DMS153 treated with DMSO at 0.1 percent for 48 hours (cell line): ENCODE measurements at regions not wholly inside any gene's neighbourhood (a gene's known extent, or its start where the extent isn't known, plus 50 kb on each side); places are given as distances from the start of the nearest gene placed in this dataset.
"Not testable (repeated sequence)": the region's sequence is repeated elsewhere in the genome, so short reads cannot be mapped to it uniquely, and the experiment has no call there.

Experiments
- DNase-seq: peaks from one replicate; lab custom pipeline; 2025; ENCODE audit not compliant: unreplicated experiment; lab: John Stamatoyannopoulos, UW

DNA sequence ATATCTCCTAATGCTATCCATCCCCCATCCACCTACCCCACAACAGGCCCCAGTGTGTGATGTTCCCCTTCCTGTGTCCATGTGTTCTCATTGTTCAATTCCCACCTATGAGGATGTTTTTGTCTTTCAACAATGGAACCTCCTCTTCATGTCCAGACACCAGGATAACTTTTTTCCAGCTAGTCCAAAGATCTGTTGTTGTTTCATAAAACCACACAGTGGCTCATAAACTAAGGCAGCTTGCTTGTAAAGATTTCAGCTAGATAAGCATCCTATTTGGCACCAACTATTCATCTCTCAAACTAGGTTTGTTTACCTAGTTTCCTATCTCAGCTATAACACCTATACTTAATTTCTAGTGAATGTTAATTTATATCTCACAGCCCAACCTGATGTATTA, 937.7 kb downstream of the TRIB2 start:
- DNase-seq = peak; percentile 18

DNA sequence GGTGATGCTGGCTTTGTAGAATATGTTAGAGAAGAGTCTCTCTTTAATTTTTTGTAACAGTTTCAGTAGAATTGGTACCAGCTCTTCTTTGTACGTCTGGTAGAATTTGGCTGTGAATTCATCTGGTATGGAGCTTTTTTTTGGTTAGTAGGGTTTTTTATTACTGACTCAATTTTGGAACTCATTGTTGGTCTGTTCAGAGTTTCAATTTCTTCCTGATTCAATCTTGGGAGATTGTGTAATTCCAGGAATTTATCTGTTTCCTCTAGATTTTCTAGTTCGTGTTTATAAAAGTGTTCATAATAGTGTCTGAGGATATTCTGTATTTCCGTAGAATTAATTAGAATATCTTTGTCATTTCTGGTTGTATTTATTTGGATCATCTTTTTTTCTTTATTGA, 943.5 kb downstream of the TRIB2 start:
- DNase-seq = no peak

DNA sequence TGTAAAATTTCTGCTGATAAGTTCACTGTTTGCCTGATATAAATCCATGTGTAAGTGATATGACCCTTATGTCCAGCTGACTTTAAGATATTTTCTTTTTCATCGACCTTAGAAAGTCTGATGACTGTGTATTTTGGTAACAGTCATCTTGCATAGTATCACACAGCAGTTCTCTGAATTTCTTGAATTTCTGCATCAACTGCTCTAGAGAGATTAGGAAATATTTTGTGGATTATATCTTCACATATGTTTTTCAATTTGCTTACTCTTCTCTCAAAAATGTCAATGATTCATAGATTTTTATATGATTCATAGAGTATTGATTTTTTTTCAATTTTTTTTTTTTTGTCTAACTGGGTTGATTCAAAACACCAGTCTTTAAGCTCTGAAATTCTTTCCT, 945.3 kb downstream of the TRIB2 start:
- DNase-seq = no peak

DNA sequence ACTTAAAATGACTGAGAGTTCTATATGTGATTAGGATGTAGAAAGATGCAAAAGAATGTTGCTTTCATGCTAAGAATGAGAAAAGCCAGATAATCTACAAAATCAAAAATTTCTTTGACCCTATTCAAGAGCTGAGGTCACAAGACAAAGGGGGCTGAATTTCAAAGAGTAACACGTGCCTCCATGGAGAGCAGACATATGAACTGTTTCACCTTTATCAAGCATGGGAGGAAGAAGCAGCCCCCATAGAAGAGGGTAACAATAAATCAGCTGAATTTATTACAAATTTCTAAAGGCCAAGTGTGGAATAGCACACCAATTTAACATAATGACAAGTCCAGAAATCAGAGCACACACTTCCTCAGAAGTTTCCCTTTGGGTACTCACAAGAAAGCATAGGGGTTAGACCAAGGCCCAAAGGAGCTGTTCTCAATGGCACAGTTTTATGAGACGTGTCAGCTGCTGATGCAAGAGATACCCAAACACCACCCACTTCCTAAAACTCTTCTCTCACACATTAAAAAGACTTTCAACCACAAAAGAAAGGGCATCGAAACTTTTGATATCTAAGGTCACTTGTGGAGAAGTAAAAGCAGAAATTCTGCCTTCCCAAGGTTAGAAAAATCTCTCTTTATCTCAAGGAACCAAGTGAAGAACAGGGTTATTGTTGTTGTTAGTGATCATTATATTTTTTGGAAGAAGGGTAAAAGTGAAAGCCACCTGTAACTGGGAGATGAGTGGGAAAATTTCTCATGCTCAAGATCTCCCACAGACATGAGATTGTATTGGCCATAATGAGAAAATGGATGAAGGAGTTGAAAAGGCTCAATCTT, 950.1 kb downstream of the TRIB2 start:
- DNase-seq = no peak

DNA sequence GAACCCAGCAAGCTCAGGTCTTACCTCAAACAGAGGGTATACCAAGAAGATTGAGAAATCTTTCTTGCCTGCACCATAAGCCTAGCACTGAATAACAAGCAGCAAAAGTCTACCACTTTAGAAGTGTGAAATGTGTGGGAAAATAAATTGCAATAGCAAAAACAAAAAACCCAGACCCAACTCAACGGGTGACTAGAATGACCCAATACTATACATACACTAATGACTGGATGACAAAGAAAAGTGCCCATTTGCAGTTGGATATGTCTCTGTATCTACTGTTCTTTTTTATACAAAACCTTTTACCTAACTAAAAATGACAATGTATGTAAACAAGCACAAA, 950.6 kb downstream of the TRIB2 start:
- DNase-seq = no peak

DNA sequence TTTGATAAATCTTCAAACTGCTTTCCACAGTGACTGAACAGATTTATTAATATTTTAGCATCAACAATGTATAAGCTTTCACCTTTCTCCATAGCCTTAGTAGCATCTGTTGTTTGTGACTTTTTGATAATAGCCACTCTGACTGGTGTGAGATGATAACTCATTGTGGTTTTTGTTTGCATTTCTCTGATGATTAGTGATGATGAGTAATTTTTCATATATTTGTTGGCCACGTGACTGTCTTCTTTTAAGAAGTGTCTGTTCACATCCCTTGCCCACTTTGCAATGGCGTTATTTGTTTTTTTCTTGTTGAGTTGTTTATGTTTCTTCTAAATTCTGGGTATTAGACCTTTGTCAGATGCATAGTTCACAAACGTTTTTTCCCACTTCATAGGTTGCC, 952.9 kb downstream of the TRIB2 start:
- no peak for DNase-seq

DNA sequence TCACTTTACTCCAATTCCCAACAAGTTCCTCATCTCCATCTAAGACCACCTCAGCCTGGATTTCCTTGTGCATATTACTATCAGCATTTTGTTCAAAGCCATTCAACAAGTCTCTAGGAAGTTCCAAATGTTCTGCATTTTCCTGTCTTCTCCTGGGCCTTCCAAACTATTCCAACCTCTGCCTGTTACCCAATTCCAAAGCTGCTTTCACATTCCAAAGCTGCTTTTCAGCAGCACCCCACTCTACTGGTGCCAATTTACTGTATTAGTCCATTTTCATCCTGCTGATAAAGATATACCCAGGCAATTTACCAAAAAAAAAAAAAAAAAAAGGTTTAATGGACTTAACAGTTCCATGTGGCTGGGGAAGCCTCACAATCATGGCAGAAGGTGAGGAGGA, 957.1 kb downstream of the TRIB2 start:
- DNase-seq = not testable (repeated sequence)

DNA sequence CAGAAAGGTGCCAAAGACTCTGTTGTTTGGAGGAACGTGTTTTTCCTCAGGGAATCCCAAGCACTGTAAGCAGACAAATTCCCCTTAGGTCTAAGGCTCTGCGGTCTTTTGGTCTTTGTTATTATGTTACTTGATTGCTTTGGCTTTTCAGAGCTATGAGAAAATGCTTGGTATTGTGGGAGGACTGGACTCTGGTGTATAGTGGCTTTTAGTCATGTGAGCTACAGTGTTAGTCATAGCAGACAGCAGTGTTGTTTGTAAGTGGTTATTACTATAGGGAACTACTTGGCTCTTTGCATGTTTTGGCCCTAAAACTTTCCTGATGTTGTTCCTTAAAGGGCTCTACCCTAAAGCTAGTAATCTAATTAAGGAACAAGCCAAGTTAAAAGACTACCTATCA, 956.2 kb upstream of the LRATD1 start:
- DNase-seq = no peak

DNA sequence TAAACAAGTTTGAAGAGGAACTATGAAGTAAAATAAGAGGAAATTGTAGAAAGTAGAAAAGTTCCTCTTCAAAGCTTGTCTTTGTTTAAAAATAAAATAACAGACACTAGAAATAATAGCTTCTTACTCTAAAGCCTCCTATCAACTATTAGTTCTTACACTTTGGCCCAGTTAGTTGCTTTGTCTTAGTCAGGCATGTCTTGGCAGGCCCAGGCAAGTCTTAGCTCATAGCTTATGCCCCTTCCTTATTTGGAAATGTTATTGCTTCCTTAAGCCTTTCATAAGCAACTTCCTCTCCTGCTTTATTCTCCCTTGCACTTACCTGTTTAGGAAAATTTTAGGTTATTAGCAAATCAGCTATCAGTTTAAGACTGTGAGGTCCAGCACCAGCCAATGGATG, 950.6 kb upstream of the LRATD1 start:
- DNase-seq = no peak

DNA sequence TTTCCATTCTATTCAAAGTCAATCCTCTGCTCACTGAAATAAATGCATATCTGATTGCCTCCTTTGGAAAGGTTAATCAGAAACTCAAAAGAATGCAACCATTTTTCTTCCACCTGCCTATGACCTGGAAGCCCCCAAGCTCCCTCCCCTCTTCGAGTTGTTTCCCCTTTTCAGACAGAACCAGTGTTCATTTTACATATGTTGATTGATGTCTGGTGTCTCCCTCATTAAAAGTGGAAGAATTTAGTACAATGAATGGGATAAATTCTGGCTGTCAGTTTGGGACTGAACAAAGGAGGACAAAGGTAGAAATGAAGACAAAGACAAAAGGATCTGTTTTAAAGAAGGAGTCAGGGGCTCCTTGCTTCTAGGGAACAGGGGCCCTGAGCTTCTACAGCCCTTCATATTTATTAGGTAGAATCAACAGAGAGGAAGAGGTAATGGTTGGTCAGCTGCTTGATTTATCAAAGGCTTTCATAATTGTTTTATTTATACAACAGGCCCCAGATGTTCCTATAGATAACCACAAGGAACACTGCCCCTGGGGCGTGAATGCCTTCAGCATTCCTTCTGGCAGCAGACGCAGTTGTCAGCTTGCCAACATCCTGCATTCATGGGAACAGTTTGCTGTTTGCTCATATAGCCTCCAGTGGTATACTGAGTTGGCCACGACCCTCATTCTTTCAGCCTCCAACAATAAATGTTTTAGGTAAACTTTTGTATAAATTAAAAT, 949.8 kb upstream of the LRATD1 start:
- no peak for DNase-seq

DNA sequence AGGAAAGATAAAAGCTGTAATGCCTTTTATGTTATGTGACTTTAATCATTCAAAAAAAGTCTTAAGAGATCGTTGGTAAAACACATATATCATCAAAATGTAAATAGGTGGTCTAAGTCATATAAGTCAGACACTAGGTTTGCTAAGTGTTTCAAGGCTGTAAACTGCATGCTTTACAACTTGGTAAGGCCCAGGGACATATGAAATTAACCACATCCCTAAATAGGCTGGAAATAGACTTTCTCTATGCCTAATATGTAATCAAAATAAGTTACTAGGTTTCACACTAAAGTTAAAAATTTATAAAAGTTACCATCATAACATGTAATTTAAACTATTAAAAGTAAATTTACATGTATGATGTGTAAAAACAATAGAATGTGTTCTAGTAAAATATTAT, 946.3 kb upstream of the LRATD1 start:
- DNase-seq = no peak

DNA sequence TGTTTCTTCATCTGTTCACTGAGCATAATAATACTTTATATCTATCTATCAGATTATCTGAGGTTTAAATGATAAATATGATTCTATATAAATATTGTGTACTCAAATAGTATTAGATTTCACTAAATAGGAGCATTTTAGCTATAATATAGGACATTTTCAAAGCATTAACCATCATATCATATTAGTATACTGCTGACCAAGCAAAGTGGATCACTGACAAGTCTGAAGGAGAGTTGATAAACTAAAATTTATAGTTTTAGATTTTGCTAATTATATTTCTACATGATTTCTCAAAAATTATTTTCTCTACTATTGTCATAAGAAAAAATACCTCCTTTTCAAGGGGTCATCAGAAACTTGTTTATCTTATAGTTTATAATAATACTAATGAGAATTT, 937.8 kb upstream of the LRATD1 start:
- no peak for DNase-seq

DNA sequence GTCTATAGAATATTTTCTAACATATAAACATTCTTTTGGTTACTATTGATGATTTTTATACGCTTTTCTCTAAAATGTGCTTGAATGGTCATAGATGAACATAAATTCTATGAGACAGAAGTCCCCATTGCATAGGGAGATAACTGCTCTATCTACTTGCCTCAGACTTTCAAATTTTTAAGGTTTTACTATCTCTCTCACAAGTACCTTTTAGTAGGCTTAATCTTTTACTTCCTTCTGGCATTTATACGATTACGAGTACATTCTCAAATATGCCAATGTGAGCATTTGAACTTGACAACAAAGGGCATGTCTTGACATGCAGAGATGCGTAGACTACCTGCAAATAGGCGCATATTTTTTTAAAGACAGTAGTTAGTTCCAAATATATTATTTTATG, 935.9 kb upstream of the LRATD1 start:
- no peak for DNase-seq

DNA sequence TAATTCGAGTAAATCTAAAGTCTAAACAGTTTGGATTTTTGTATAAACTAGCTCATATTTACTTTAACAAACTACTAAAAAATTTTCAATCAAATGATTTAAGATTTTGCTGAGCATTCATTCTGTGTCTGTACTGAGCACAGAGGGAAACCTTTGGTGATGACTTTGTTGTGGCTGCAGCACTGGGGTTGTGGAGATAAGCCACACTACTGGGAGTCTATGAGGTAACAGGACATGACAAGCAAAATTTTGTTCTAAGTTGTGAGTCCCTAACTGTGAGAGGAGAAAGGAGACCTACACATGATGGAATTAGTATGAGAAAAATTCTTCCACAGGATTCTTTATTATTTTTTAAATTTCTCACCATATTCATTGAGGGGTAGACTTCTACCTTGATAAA, 933.7 kb upstream of the LRATD1 start:
- DNase-seq = no peak

DNA sequence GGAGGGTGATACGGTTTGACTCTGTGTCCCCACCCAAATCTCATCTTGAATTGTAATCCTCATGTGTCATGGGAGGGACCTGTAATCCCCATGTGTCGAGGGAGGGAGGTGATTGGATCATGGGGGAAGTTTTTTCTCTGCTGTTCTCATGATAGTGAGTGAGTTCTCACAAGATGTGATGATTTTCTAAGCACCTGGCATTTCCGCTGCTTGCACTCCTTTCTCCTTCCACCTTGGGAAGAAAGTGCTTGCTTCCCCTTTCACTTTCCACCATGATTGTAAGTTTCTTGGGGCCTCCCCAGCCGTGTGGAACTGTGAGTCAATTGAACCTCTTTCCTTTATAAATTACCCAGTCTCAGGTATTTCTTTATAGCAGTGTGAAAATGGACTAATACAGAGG, 932.6 kb upstream of the LRATD1 start:
- DNase-seq = not testable (repeated sequence)

DNA sequence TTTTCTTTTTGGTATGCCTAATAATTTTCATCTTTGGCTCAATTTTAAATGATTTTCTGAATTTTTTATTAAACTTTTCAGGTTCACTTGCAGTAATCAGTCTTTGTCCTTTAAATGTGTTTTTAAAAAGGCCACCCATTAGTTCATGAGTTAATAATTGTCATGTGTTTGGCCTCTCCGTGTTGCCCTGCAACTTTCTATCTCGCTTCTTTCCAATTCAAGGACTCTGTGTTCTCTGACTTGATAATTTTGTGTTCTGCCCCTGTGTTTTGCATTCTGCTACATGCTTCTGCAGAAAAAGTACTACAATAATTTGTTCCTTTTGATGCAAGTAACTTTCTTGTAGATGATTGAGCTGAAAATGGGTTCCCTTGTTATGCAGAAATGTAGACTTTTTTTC, 921.4 kb upstream of the LRATD1 start:
- no peak for DNase-seq

DNA sequence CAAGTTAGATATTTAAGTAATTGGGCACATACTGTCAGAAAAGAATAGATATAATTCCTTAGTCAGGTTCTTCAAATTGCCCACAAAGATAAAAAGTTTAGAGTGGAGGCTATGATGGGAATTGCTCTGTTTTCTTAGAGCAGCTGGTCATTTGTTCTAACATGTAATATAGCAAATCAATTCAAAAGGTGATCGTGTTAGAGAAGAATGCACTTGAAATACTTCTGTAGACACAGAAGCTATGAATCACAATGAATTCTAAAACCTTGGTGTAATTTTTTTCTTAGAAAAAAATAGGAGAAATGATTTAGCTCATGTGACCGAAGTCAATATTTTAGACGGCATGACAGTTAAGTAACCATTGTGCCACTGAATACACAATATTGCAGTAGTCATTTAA, 918.1 kb upstream of the LRATD1 start:
- no peak for DNase-seq

DNA sequence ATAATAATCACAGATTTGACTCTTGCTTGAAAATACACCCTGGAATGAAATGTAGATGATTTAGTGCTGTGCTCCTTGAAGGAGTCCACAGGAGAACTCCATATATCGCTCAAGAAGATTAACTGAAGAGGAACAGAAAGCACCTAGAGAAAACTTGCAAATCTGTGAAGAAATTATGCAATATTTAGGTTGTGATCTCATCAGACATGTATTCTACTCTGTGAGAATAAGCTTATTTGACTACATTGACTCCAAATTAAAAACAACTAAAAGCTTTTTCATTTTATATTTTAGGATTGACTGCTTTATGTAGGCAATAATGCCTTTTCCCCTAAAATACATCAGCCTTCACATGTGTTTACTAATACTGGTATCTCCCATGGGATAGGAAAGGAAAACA, 906.6 kb upstream of the LRATD1 start:
- DNase-seq = no peak

DNA sequence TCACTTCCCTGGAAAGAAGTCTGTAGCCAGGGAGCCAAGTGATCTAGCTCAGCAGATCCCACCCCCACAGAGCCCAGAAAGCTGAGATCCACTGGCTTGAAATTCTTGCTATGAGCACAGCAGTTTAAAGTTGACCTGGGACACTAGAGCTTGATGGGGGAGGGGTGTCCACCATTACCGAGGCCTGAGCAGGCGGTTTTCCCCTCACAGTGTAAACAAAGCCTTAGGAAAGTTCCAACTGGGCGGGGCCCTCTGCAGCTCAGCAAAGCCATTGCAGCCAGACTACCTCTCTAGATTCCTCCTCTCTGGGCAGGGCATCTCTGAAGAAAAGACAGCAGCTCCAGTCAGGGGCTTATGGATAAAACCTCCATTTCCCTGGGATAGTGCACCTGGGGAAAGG, 887.2 kb upstream of the LRATD1 start:
- no peak for DNase-seq

DNA sequence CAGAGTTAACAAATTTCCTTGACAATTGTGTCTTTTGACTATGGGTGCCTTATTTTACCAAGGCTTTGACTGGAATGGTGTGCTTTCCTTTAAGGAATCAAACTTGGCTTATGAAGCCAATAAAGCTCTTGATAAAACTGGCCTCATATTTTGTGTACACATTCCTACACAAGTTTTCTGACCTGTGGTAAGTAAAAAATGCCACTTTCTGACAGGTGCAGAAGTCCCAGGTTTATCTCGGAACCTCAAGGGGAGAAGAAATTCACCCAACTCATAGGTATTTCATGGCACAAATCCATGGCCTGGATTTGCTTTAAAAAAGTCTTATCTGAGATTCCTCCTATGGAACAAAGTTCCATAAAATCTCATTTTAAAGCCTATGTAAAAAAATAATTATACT, 880.6 kb upstream of the LRATD1 start:
- no peak for DNase-seq

DNA sequence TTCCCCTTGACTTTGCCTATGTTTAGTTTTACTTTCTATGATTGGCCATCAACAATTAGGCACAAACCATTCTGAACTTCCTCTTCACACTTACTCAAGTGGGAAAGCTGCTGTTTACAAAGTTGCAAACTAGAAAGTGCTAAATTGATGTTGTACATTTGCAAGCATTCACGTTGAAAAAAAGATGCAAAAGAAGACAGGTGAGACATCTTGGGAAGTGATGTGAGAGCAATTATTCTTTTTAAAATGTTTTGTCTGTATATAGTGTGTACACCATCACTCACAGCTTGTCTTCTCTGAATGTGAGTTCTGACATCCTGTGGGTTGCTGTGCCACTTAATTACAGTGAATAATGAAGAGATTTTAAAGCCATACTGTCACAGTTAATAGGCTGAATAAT, 874.1 kb upstream of the LRATD1 start:
- DNase-seq = no peak

DNA sequence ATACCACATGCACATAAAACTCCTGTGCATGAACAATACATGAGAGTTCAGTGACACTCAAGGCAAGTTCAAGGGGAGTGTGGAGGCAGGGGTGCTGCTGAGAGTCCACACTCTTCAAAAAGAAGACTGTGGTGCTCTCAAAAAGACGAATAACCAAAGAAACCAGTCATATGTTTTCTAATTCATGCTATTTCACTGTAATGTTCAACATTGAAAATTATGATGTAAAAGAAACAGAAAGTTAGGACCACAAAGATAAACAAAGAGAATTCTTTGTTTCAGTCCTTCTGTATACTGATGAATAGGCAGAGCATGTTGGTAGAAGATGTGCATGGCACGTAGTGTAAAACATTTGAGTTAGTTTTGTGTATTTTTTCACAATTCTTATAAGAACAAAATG, 864.2 kb upstream of the LRATD1 start:
- DNase-seq = no peak

DNA sequence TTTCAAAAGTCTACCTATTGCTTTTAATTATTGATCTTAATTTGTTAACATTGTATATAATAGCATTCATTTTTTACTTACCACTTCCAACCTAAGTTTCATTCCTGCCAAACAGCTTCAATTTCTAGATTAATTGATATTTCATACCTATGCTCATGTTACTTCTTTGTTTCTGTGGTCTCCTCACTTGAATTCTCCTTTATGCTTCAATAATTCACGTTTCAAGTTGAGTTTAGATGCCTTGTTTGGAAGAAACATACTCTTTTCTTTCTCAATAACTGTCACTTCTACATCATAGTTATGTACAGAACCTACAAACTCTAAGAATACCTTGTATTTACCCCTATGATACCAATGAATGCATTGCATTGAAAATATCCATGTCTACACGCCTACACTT, 862.2 kb upstream of the LRATD1 start:
- DNase-seq = no peak
